GM06990 (cell line): ENCODE measurements at regions not wholly inside any gene's neighbourhood (a gene's known extent, or its start where the extent isn't known, plus 50 kb on each side); places are given as distances from the start of the nearest gene placed in this dataset.

Experiments
- DNase-seq: peaks from one replicate; pipeline ENCODE4 v3.0.0-alpha.2; 2011; ENCODE audit not compliant: insufficient read length; ENCODE audit errors: extremely low read depth
- H3K27me3 ChIP-seq: replicated peaks from 2 replicates; pipeline ENCODE4 v1.6.0; 2011; ENCODE audit warnings: low read length; ENCODE audit not compliant: control insufficient read depth, insufficient read depth
- H3K36me3 ChIP-seq: 2 replicates; pipeline ENCODE4 v1.5.1; 2011; ENCODE audit warnings: low read length; ENCODE audit not compliant: control insufficient read depth, insufficient read depth
- H3K4me3 ChIP-seq: replicated peaks from 2 replicates; pipeline ENCODE4 v1.5.1; 2011; ENCODE audit warnings: low read depth, mild to moderate bottlenecking, control low read depth, low read length
- TF ChIP-seq, protein P1 (sequence below): IDR thresholded peaks from 2 replicates; pipeline ENCODE4 v1.5.1; 2011; ENCODE audit warnings: low read length, control low read depth, mild to moderate bottlenecking, inconsistent platforms; ENCODE audit not compliant: insufficient read depth, poor library complexity, severe bottlenecking

DNA sequence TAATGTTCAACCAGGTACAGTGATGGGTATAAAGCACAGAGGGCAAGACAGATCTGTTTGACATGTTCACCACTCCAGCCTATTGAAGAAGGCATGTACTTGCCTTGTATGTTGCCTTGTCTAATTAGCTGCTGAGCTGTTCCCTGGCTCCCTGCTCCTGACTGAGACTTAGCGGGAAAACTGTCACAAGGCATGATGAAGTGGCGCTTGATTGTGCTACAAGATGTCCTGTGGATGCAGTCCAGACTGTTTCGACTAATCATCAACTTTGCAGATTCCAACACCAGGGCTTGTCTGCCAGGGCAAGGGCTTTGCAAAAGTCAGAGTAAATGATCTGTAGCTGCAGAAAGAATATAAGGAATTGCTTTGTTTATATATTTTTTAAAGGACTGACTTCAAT, 136.2 kb upstream of the NRBF2 start:
- H3K4me3 ChIP-seq = no peak overlapping the region
- H3K36me3 ChIP-seq = no peaks in the 10 kb centered on the region
- no peaks in the 10 kb centered on the region for H3K27me3 ChIP-seq
- TF ChIP-seq, protein P1, sequence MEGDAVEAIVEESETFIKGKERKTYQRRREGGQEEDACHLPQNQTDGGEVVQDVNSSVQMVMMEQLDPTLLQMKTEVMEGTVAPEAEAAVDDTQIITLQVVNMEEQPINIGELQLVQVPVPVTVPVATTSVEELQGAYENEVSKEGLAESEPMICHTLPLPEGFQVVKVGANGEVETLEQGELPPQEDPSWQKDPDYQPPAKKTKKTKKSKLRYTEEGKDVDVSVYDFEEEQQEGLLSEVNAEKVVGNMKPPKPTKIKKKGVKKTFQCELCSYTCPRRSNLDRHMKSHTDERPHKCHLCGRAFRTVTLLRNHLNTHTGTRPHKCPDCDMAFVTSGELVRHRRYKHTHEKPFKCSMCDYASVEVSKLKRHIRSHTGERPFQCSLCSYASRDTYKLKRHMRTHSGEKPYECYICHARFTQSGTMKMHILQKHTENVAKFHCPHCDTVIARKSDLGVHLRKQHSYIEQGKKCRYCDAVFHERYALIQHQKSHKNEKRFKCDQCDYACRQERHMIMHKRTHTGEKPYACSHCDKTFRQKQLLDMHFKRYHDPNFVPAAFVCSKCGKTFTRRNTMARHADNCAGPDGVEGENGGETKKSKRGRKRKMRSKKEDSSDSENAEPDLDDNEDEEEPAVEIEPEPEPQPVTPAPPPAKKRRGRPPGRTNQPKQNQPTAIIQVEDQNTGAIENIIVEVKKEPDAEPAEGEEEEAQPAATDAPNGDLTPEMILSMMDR = no peak
- no peak for DNase-seq

DNA sequence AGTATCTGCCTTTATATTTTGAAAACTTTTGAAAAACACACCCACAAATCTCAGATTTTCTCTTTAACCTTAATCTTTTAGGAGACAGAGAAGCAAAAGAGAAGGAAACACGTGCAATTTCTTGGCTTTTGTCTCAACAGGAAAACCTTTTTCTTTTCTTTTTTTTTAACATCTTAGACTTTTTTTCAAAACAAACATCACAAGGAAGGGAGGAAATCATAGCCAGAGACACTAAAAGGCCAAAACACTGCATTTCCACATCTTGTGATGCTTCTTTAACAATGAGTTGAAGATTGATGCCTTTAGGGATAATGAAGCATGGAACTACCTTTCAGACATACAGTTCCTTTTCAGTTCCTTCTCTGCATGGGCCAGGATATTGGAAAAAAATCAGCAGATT, 136.6 kb upstream of the NRBF2 start:
- Histone ChIP-seq H3K27me3 (no peaks in the 10 kb centered on the region), H3K36me3 (no peaks in the 10 kb centered on the region), H3K4me3 (no peak overlapping the region)
- TF ChIP-seq, protein P1 = no peak
- no peak for DNase-seq

DNA sequence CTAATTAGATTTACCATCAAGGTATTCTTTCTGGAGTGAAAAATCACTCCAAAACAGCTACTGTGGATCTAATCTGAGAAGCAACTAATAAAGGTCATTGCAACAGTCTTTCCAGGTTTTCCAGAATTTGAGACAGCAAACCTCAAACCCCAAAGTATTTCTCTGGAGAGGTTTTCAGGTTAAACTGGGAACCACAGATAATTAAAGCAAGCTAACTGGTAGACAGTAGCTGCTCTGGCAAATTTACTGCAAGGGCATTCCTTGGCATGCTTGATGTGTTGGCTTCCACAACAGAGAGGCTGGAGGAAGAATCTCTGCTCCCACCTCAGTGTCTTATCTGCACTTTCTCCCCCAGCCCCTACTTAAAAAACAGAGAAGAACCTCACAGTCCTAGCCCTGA, 140.0 kb upstream of the NRBF2 start:
- Histone ChIP-seq H3K36me3 (no peaks in the 10 kb centered on the region), H3K27me3 (no peaks in the 10 kb centered on the region), H3K4me3 (no peak overlapping the region)
- no peak for DNase-seq
- TF ChIP-seq, protein P1 = no peak

DNA sequence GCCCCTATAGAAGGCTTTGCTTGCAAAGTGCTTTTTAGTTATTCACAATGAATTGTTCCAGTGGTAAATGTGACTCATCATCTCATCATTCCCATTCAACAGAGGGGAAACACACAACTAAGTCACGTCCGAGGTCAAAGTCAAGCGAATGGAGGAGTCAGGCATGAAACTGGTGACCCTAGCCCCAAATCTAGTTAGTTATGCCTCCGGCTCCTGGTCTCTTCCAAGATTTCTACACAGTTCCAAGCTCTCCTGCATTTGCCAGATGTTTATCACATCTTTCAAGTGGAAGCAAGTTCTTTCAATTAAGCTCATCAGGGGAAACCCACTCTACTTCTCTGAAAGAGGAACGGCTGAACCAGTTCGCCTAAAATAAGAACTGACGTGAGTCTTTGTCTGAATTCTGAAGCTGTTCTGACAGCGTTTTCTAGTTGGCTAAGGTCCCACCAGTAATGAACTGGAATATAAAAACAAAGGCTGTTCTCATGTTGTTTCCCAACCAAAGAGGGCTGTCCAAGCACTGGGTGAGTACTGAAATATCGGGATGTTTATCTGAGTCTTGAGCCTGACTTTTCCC, 140.9 kb upstream of the NRBF2 start:
- DNase-seq = peak; percentile 37
- Histone ChIP-seq H3K27me3 (no peaks in the 10 kb centered on the region), H3K36me3 (no peaks in the 10 kb centered on the region), H3K4me3 (no peak overlapping the region; the same call in 1 of the 2 replicates)
- TF ChIP-seq, protein P1 = no peak

DNA sequence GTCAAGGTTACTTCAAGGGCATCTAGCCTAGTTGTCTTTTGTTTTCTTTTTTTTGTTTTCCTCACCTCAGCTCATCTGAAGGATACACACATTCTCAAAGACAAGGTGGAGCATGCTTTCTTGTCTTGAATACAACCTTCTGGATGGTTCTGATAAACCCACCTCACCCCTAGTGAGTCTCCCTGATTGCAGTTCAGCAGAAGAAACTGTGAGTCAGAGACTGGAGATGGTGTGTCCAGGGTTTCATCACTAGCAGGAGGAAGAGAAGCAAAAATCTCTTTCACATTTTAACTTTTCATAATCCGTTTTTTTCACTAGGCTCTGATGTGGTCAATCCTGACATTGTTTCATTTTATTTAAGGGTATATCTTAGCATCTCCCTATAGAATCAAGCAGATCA, 143.0 kb upstream of the NRBF2 start:
- TF ChIP-seq, protein P1 = no peak
- H3K36me3 ChIP-seq = no peaks in the 10 kb centered on the region
- no peaks in the 10 kb centered on the region for H3K27me3 ChIP-seq

DNA sequence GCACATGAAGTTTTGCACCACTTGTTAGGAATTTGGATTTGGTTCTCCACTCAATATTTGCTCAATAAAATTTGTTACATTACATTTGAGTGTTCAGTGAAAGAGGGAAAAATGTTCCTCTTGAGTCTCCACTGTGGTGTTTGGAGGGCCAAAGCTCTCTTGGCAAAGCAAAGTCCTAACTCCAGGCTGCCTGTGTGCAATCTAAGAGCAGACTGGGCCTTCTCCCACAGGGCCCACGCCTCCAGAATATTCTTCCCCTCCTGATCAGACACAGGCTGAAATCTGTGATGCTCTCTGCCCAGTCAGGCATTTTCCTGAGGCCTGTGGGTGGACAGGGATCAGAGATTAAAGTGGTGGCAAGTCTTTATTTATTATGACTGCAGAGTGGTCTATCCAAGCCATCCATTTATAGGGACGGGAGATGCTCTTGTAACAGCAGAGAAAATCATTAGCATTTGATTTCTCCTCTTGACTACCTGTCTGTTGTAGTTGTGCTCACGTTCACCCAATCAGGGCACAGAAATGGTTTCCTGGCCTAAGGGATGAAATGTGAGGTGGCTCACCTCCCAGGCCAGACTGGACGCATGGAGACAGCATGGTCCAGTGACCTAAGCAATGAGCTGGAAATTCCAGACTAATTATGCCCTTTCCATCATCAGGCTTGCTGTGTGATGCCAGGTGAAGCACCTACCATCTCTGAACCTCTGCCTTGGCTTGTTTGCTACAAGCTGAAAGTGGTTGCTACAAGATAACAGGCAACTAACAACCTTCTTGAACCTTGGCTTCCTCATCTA, 147.1 kb upstream of the NRBF2 start:
- DNase-seq = no peak
- TF ChIP-seq, protein P1 = no peak
- H3K4me3 ChIP-seq = no peak overlapping the region
- H3K27me3 ChIP-seq = no peaks in the 10 kb centered on the region
- no peaks in the 10 kb centered on the region for H3K36me3 ChIP-seq

More for the DNA sequence above, 143.0 kb upstream of the NRBF2 start:
- DNase-seq = no peak
- H3K4me3 ChIP-seq = no peak overlapping the region
